Heart left ventricle (tissue), 13 donors: ENCODE measurements at regions not wholly inside any gene's neighbourhood (a gene's known extent, or its start where the extent isn't known, plus 50 kb on each side); places are given as distances from the start of the nearest gene placed in this dataset.

ENCODE experiments used
- POLR2A ChIP-seq, 2 donors: fragments of 450-650 bp; IDR thresholded peaks; one replicate each; pipeline ENCODE4 v1.6.1; 2017; ENCODE audit warnings: antibody characterized with exemption in 2 of 2, mild to moderate bottlenecking in 2 of 2, moderate library complexity in 2 of 2
- TF ChIP-seq, protein P1 (sequence below), 12 donors: fragments of 200-600 bp; sonication (generic) in 4 of 12; IDR thresholded peaks; one replicate each; pipeline versions ENCODE4 v1.5.0 to v1.8.0; 2018 to 2022; ENCODE audit warnings: antibody characterized with exemption in 12 of 12, mild to moderate bottlenecking in 5 of 12
- donor health status: ischemic (EF 13 %, LVEDD 7.1; RV severe dilation, severe dysfunction).
- donor health status: DM: no; HTN: yes; CAD: no.
- donor health status: DM: no; HTN: no; CAD: no.
- donor health status: ischemic (EF 25% LVEDD 6.9; RV normal size, moderate dysfunction).
- donor health status: ischemic (EF 25% LVEDD 5.7; RV mildly dilated, moderate dysfunction).
- donor health status: ischemic (EF 35%, LVEDD 5.7; RV mildly dilated, moderate dysfunction).
- donor health status: nonischemic (EF 11% LVEDD 7.7; RV severe dilation, severe dysfunction).
- donor health status: DM: yes; HTN: yes; CAD: no.
- donor health status: PGD.
- donor health status: ischemic (EF 29% LVEDD 5.4; RV normal size, mild dysfunction).
- donor health status: nonischemic (EF 23%, LVEDD 6.1; RV moderate dilation, normal function).

GRCh38 chr6:145374570-145374969 is 360.8 kb downstream of the EPM2A start:
- TF ChIP-seq POLR2A (IDR thresholded peaks at IDR 0.05) = no peak
- TF ChIP-seq, protein P1, sequence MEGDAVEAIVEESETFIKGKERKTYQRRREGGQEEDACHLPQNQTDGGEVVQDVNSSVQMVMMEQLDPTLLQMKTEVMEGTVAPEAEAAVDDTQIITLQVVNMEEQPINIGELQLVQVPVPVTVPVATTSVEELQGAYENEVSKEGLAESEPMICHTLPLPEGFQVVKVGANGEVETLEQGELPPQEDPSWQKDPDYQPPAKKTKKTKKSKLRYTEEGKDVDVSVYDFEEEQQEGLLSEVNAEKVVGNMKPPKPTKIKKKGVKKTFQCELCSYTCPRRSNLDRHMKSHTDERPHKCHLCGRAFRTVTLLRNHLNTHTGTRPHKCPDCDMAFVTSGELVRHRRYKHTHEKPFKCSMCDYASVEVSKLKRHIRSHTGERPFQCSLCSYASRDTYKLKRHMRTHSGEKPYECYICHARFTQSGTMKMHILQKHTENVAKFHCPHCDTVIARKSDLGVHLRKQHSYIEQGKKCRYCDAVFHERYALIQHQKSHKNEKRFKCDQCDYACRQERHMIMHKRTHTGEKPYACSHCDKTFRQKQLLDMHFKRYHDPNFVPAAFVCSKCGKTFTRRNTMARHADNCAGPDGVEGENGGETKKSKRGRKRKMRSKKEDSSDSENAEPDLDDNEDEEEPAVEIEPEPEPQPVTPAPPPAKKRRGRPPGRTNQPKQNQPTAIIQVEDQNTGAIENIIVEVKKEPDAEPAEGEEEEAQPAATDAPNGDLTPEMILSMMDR (IDR thresholded peaks at IDR 0.05) = no peak
